ENCODE measurements at regions not wholly inside any gene's neighbourhood (a gene's known extent, or its start where the extent isn't known, plus 50 kb on each side); places are given as distances from the start of the nearest gene placed in this dataset.

- Histone ChIP-seq H3K27me3 (no peaks in the 10 kb centered on the region), H3K9me3 (peaks cover 0 to 3% (median 0%) of the 10 kb centered on the region in 12 donors), H3K27ac (no peak overlapping the region), H3K36me3 (no peaks in the 10 kb centered on the region), H3K4me1 (no peaks in the 10 kb centered on the region), H3K4me3 (no peak overlapping the region)
- TF ChIP-seq POLR2A (IDR thresholded peaks at IDR 0.05) (no peak), CTCF (IDR thresholded peaks at IDR 0.05) (no peak)
- ATAC-seq (no peak), DNase-seq (no peak)
- intact Hi-C loops (cut with DNase I) = no loop called here
- 84 to 88% (median 87%) methylated on average over 6 of the region's 6 CpGs for WGBS, 4 donors
Observed at GRCh38 chr16:50889276-50889675, 147.4 kb downstream of the CYLD start.

GRCh38 chr16:50888486-50889261 lies 146.8 kb downstream of the CYLD start:
- no peak for ATAC-seq
- TF ChIP-seq CTCF (IDR thresholded peaks at IDR 0.05) = no peak
- no peak for TF ChIP-seq POLR2A (IDR thresholded peaks at IDR 0.05)
- H3K27me3 ChIP-seq = peaks cover 0 to under 1% (median 0%) of the 10 kb centered on the region in 9 donors
- peaks cover 0 to 3% (median 0%) of the 10 kb centered on the region in 12 donors for H3K9me3 ChIP-seq
- H3K36me3 ChIP-seq = no peaks in the 10 kb centered on the region
- H3K27ac ChIP-seq = no peak overlapping the region
- no peak overlapping the region for H3K4me3 ChIP-seq
- 77 to 92% (median 87%) methylated on average over 9 of the region's 9 CpGs for WGBS, 4 donors
- no peak for DNase-seq
- H3K4me1 ChIP-seq = no peaks in the 10 kb centered on the region
- intact Hi-C loops (cut with DNase I) = no loop called here

- no peak for TF ChIP-seq CTCF (IDR thresholded peaks at IDR 0.05)
- no peak for TF ChIP-seq POLR2A (IDR thresholded peaks at IDR 0.05)
- H3K4me3 ChIP-seq = no peak overlapping the region
- ATAC-seq = no peak
- intact Hi-C loops (cut with DNase I) = no loop called here
- H3K4me1 ChIP-seq = no peaks in the 10 kb centered on the region
- no peaks in the 10 kb centered on the region for H3K36me3 ChIP-seq
- no peak overlapping the region for H3K27ac ChIP-seq
- DNase-seq = no peak
- 69 to 77% (median 75%) methylated on average over 11 of the region's 11 CpGs for WGBS, 4 donors
- H3K27me3 ChIP-seq = peaks cover 0 to 7% (median 0%) of the 10 kb centered on the region in 9 donors
- H3K9me3 ChIP-seq = peaks cover 0 to 6% (median 0%) of the 10 kb centered on the region in 12 donors
Observed at GRCh38 chr16:50887500-50888298, 145.8 kb downstream of the CYLD start.

Measured in heart left ventricle (tissue), 16 donors.